ENCODE measurements at regions not wholly inside any gene's neighbourhood (a gene's known extent, or its start where the extent isn't known, plus 50 kb on each side); places are given as distances from the start of the nearest gene placed in this dataset.
"Not testable (repeated sequence)": the region's sequence is repeated elsewhere in the genome, so short reads cannot be mapped to it uniquely, and the experiment has no call there.

GRCh38 chr15:53013329-53013728 lies 223.2 kb upstream of the ONECUT1 start:
- Histone ChIP-seq H3K27ac (no peak overlapping the region), H3K79me2 (no peaks in the 10 kb centered on the region), H3K9me3 (ENCODE audit: low read depth) (no peaks in the 10 kb centered on the region), H4K20me1 (ENCODE audit: insufficient read depth, poor library complexity, severe bottlenecking) (no peaks in the 10 kb centered on the region), H2AFZ (no peak overlapping the region), H3K4me3 (no peak overlapping the region), H3K36me3 (replicated peaks; ENCODE audit: insufficient read depth, low read depth) (no peaks in the 10 kb centered on the region), H3K4me2 (no peak overlapping the region), H3K27me3 (no peaks in the 10 kb centered on the region), H3K9me2 (replicated peaks; ENCODE audit: insufficient read depth) (no peaks in the 10 kb centered on the region), H3K4me1 (ENCODE audit: insufficient read depth) (no peaks in the 10 kb centered on the region)
- DNase-seq (ENCODE audit: low spot score) = no peak
- 89% methylated on average over 2 of the region's 2 CpGs for WGBS (ENCODE audit: low lambda C conversion rate, missing lambda C conversion rate)
- TF ChIP-seq EZH2phosphoT487 (IDR thresholded peaks at IDR 0.05; ENCODE audit: low read depth, severe bottlenecking, unreplicated experiment) = no peak
- TF ChIP-seq EZH2 (IDR thresholded peaks at IDR 0.05; ENCODE audit: borderline replicate concordance) = no peak
- no peak for TF ChIP-seq CTCF (IDR thresholded peaks at IDR 0.05; ENCODE audit: poor library complexity)

- 97% methylated on average over 2 of the region's 2 CpGs for WGBS (ENCODE audit: low lambda C conversion rate, missing lambda C conversion rate)
- H3K9me2 ChIP-seq (replicated peaks; ENCODE audit: insufficient read depth); H3K36me3 ChIP-seq (replicated peaks; ENCODE audit: insufficient read depth, low read depth); H3K27ac ChIP-seq; H3K4me1 ChIP-seq (ENCODE audit: insufficient read depth); DNase-seq (ENCODE audit: low spot score); H3K79me2 ChIP-seq; H3K4me2 ChIP-seq; H3K9me3 ChIP-seq (ENCODE audit: low read depth); H4K20me1 ChIP-seq (ENCODE audit: insufficient read depth, poor library complexity, severe bottlenecking); H3K27me3 ChIP-seq; H3K4me3 ChIP-seq; H2AFZ ChIP-seq: not testable (repeated sequence)
Measured at GRCh38 chr15:53011779-53012178, 221.6 kb upstream of the ONECUT1 start.

GRCh38 chr15:53009093-53009492 lies 219.0 kb upstream of the ONECUT1 start:
- Histone ChIP-seq H3K9me3 (ENCODE audit: low read depth) (no peaks in the 10 kb centered on the region), H3K36me3 (replicated peaks; ENCODE audit: insufficient read depth, low read depth) (no peaks in the 10 kb centered on the region), H3K4me1 (ENCODE audit: insufficient read depth) (no peaks in the 10 kb centered on the region), H2AFZ (no peak overlapping the region), H3K4me3 (no peak overlapping the region), H3K79me2 (no peaks in the 10 kb centered on the region), H3K9me2 (replicated peaks; ENCODE audit: insufficient read depth) (no peaks in the 10 kb centered on the region), H3K27me3 (no peaks in the 10 kb centered on the region), H3K27ac (no peak overlapping the region), H3K4me2 (no peak overlapping the region), H4K20me1 (ENCODE audit: insufficient read depth, poor library complexity, severe bottlenecking) (no peaks in the 10 kb centered on the region)
- DNase-seq (ENCODE audit: low spot score) = no peak
- TF ChIP-seq CTCF (IDR thresholded peaks at IDR 0.05; ENCODE audit: poor library complexity) = no peak
- TF ChIP-seq EZH2phosphoT487 (IDR thresholded peaks at IDR 0.05; ENCODE audit: low read depth, severe bottlenecking, unreplicated experiment) = no peak
- TF ChIP-seq EZH2 (IDR thresholded peaks at IDR 0.05; ENCODE audit: borderline replicate concordance) = no peak
- 80% methylated on average over 1 of the region's 1 CpG for WGBS (ENCODE audit: low lambda C conversion rate, missing lambda C conversion rate)

- H3K4me1 ChIP-seq (ENCODE audit: insufficient read depth) = no peaks in the 10 kb centered on the region
- H3K9me2 ChIP-seq (replicated peaks; ENCODE audit: insufficient read depth) = no peaks in the 10 kb centered on the region
- DNase-seq (ENCODE audit: low spot score) = no peak
- no peaks in the 10 kb centered on the region for H3K27me3 ChIP-seq
- H3K79me2 ChIP-seq = no peaks in the 10 kb centered on the region
- no peak overlapping the region for H2AFZ ChIP-seq
- H4K20me1 ChIP-seq (ENCODE audit: insufficient read depth, poor library complexity, severe bottlenecking) = no peaks in the 10 kb centered on the region
- H3K4me3 ChIP-seq = no peak overlapping the region
- no peak overlapping the region for H3K27ac ChIP-seq
- TF ChIP-seq EZH2 (IDR thresholded peaks at IDR 0.05; ENCODE audit: borderline replicate concordance) (no peak), EZH2phosphoT487 (IDR thresholded peaks at IDR 0.05; ENCODE audit: low read depth, severe bottlenecking, unreplicated experiment) (no peak), CTCF (IDR thresholded peaks at IDR 0.05; ENCODE audit: poor library complexity) (no peak)
- no peaks in the 10 kb centered on the region for H3K36me3 ChIP-seq (replicated peaks; ENCODE audit: insufficient read depth, low read depth)
- H3K4me2 ChIP-seq = no peak overlapping the region
- 69% methylated on average over 4 of the region's 4 CpGs for WGBS (ENCODE audit: low lambda C conversion rate, missing lambda C conversion rate)
- H3K9me3 ChIP-seq (ENCODE audit: low read depth) = no peaks in the 10 kb centered on the region
Measured at GRCh38 chr15:53000409-53000808, 210.3 kb upstream of the ONECUT1 start.
